ENCODE measurements at regions not wholly inside any gene's neighbourhood (a gene's known extent, or its start where the extent isn't known, plus 50 kb on each side); places are given as distances from the start of the nearest gene placed in this dataset.
"Not testable (repeated sequence)": the region's sequence is repeated elsewhere in the genome, so short reads cannot be mapped to it uniquely, and the experiment has no call there.

GRCh38 chr14:44385906-44386305, 121.2 kb downstream of the FSCB start:
- no peak for DNase-seq (ENCODE audit: low spot score)

- DNase-seq (ENCODE audit: low spot score), result not testable (repeated sequence)
Measured at GRCh38 chr14:44385296-44385695, 121.8 kb downstream of the FSCB start.

GRCh38 chr14:44384601-44385293, 122.3 kb downstream of the FSCB start:
- not testable (repeated sequence) for DNase-seq (ENCODE audit: low spot score)

- DNase-seq (ENCODE audit: low spot score), result no peak
Measured at GRCh38 chr14:44384093-44384492, 123.0 kb downstream of the FSCB start.

GRCh38 chr14:44383636-44384035, 123.4 kb downstream of the FSCB start:
- DNase-seq (ENCODE audit: low spot score), result no peak

GRCh38 chr14:44379292-44379977, 127.6 kb downstream of the FSCB start:
- DNase-seq (ENCODE audit: low spot score), result no peak

- no peak for DNase-seq (ENCODE audit: low spot score)
Measured at GRCh38 chr14:44374906-44375305, 132.2 kb downstream of the FSCB start.

- no peak for DNase-seq (ENCODE audit: low spot score)
Measured at GRCh38 chr14:44372807-44373489, 134.1 kb downstream of the FSCB start.

GRCh38 chr14:44372231-44372630, 134.9 kb downstream of the FSCB start:
- no peak for DNase-seq (ENCODE audit: low spot score)

- no peak for DNase-seq (ENCODE audit: low spot score)
Measured at GRCh38 chr14:44370727-44371126, 136.4 kb downstream of the FSCB start.

- DNase-seq (ENCODE audit: low spot score), result peak; percentile 29
Measured at GRCh38 chr14:44369401-44370123, 137.5 kb downstream of the FSCB start.

GRCh38 chr14:44361083-44361482, 146.0 kb downstream of the FSCB start:
- no peak for DNase-seq (ENCODE audit: low spot score)

GRCh38 chr14:44353805-44354204, 153.3 kb downstream of the FSCB start:
- no peak for DNase-seq (ENCODE audit: low spot score)

- no peak for DNase-seq (ENCODE audit: low spot score)
Measured at GRCh38 chr14:44352201-44352600, 154.9 kb downstream of the FSCB start.

- DNase-seq (ENCODE audit: low spot score), result no peak
Measured at GRCh38 chr14:44347316-44347715, 159.8 kb downstream of the FSCB start.

- no peak for DNase-seq (ENCODE audit: low spot score)
Measured at GRCh38 chr14:44341116-44341515, 166.0 kb downstream of the FSCB start.

GRCh38 chr14:44339862-44340261, 167.2 kb downstream of the FSCB start:
- DNase-seq (ENCODE audit: low spot score), result no peak

- peak; percentile 66 for DNase-seq (ENCODE audit: low spot score)
Measured at GRCh38 chr14:44339231-44339630, 167.9 kb downstream of the FSCB start.

- DNase-seq (ENCODE audit: low spot score), result no peak
Measured at GRCh38 chr14:44317441-44317746, 189.7 kb downstream of the FSCB start.

GRCh38 chr14:44316647-44317440, 190.2 kb downstream of the FSCB start:
- peak; percentile 97 for DNase-seq (ENCODE audit: low spot score)

- no peak for DNase-seq (ENCODE audit: low spot score)
Measured at GRCh38 chr14:44309331-44309730, 197.8 kb downstream of the FSCB start.

- DNase-seq (ENCODE audit: low spot score), result no peak
Measured at GRCh38 chr14:44300916-44301315, 206.2 kb downstream of the FSCB start.
